Endothelial cell (in vitro differentiated cells): ENCODE measurements at regions not wholly inside any gene's neighbourhood (a gene's known extent, or its start where the extent isn't known, plus 50 kb on each side); places are given as distances from the start of the nearest gene placed in this dataset.

ENCODE experiments used
- DNase-seq: peaks from one replicate; pipeline ENCODE4 v3.0.0; 2021; ENCODE audit warnings: low spot score
- H3K27ac Mint-ChIP-seq: one replicate; pipeline ENCODE4 v1.8.0; 2021; ENCODE audit warnings: mixed read lengths, inconsistent platforms; ENCODE audit not compliant: unreplicated experiment
- H3K27me3 Mint-ChIP-seq: one replicate; pipeline ENCODE4 v1.8.0; 2021; ENCODE audit warnings: mild to moderate bottlenecking, moderate library complexity, mixed read lengths, inconsistent platforms; ENCODE audit not compliant: unreplicated experiment
- H3K36me3 Mint-ChIP-seq: one replicate; pipeline ENCODE4 v1.8.0; 2021; ENCODE audit warnings: mild to moderate bottlenecking, low read depth, mixed read lengths, inconsistent platforms; ENCODE audit not compliant: unreplicated experiment
- H3K4me1 Mint-ChIP-seq: one replicate; pipeline ENCODE4 v1.8.0; 2021; ENCODE audit warnings: mild to moderate bottlenecking, mixed read lengths, inconsistent platforms; ENCODE audit not compliant: unreplicated experiment
- H3K4me3 Mint-ChIP-seq: one replicate; pipeline ENCODE4 v1.8.0; 2021; ENCODE audit warnings: mild to moderate bottlenecking, mixed read lengths, inconsistent platforms; ENCODE audit not compliant: unreplicated experiment
- H3K9me3 Mint-ChIP-seq: one replicate; pipeline ENCODE4 v1.8.0; 2021; ENCODE audit warnings: mixed read lengths, inconsistent platforms; ENCODE audit not compliant: unreplicated experiment
- TF ChIP-seq, protein P1 (sequence below): fragments of 200-600 bp; sonication (generic); IDR thresholded peaks from one replicate; pipeline ENCODE4 v1.5.0; 2021; ENCODE audit warnings: antibody characterized with exemption; ENCODE audit not compliant: unreplicated experiment

DNA sequence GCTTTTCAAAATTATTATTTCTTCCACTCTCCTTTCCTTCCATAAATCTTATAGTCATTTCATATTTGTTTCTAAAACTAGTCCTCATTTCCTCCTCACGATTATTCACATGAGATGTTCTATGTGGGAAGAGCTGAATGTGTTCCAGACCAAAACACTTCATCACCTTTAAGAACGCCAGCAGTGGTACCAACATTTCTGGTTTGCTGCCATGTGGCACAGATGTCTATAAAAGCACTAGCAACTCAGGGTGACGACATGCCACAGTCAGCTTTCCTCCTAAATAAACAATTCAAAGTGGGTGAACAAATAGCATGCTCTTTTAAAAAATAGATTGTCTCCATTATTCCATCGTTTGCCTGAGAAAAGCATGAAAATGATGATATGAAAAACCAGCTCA lies 1217.8 kb upstream of the ADGRL2 start:
- Mint-ChIP-seq H3K9me3 (no peaks in the 10 kb centered on the region), H3K4me1 (no peaks in the 10 kb centered on the region), H3K27me3 (no peaks in the 10 kb centered on the region), H3K4me3 (no peak overlapping the region), H3K36me3 (no peaks in the 10 kb centered on the region), H3K27ac (no peak overlapping the region)
- TF ChIP-seq, protein P1, sequence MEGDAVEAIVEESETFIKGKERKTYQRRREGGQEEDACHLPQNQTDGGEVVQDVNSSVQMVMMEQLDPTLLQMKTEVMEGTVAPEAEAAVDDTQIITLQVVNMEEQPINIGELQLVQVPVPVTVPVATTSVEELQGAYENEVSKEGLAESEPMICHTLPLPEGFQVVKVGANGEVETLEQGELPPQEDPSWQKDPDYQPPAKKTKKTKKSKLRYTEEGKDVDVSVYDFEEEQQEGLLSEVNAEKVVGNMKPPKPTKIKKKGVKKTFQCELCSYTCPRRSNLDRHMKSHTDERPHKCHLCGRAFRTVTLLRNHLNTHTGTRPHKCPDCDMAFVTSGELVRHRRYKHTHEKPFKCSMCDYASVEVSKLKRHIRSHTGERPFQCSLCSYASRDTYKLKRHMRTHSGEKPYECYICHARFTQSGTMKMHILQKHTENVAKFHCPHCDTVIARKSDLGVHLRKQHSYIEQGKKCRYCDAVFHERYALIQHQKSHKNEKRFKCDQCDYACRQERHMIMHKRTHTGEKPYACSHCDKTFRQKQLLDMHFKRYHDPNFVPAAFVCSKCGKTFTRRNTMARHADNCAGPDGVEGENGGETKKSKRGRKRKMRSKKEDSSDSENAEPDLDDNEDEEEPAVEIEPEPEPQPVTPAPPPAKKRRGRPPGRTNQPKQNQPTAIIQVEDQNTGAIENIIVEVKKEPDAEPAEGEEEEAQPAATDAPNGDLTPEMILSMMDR, result no peak
- DNase-seq, result no peak

DNA sequence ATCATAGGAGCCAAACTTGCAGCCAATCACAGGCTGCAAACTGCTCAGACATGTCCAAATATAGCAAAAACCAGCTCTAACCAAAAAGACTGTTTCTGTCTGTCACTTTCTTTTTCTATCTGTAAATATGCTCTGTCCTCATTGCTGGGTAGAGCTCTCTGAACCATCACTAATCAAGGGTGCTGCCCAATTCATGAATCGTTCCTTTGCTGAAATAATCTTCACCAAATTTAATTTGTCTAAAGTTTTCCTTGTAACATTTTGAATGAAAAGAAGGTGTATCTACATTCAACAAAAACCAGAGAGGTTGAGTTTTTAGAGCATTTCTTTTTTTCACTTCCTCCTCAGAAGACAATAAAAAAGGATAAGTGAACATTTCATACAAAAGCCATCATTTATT lies 1221.7 kb upstream of the ADGRL2 start:
- H3K27me3 Mint-ChIP-seq, result no peaks in the 10 kb centered on the region
- no peaks in the 10 kb centered on the region for H3K9me3 Mint-ChIP-seq
- no peaks in the 10 kb centered on the region for H3K4me1 Mint-ChIP-seq
- H3K36me3 Mint-ChIP-seq, result no peaks in the 10 kb centered on the region
- H3K4me3 Mint-ChIP-seq, result no peak overlapping the region
- H3K27ac Mint-ChIP-seq, result no peak overlapping the region
- no peak for DNase-seq
- TF ChIP-seq, protein P1, result no peak

DNA sequence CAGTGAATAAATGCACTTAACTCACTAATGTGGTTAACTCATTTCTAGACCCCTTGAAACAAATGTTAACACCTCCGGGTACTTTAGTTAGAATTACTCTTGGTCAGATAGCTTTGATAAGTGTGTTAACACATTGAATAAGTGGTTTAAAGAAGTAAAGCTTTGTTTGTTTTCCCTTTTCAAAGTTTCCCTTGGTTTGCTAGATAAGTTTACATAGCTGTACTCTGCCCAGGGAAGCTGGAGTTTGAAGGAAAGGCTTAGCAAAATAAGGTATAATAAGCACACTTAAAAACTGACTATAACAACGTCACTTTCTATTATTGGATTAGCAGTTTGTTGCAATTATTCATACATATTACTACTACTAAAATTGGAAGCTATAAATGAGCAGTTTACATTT lies 1233.9 kb upstream of the ADGRL2 start:
- DNase-seq, result no peak
- Mint-ChIP-seq H3K27ac (no peak overlapping the region), H3K9me3 (no peaks in the 10 kb centered on the region), H3K36me3 (no peaks in the 10 kb centered on the region), H3K27me3 (no peaks in the 10 kb centered on the region), H3K4me3 (no peak overlapping the region), H3K4me1 (no peaks in the 10 kb centered on the region)
- TF ChIP-seq, protein P1, result no peak

DNA sequence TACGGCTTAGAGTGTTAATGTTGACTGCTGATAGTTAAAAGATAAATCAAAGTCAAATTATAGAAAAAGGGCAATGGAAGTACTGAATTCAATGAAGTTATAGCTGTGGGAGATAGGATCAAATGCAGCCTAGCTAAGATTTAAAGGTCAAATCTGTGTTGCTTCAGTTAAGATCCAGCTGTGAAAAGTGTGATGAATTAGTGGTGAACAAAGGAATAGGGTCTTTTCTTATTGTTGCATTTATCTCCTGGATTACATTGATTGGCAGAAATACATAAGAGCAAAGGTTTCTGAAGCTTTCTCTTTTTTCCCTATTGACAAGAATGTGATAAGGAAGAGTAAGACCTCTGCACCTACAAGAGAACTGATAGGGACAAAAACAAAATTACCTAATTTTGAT lies 1234.6 kb upstream of the ADGRL2 start:
- DNase-seq, result no peak
- no peaks in the 10 kb centered on the region for H3K36me3 Mint-ChIP-seq
- H3K4me3 Mint-ChIP-seq, result no peak overlapping the region
- no peaks in the 10 kb centered on the region for H3K27me3 Mint-ChIP-seq
- H3K27ac Mint-ChIP-seq, result no peak overlapping the region
- H3K4me1 Mint-ChIP-seq, result no peaks in the 10 kb centered on the region
- H3K9me3 Mint-ChIP-seq, result no peaks in the 10 kb centered on the region
- TF ChIP-seq, protein P1, result no peak

DNA sequence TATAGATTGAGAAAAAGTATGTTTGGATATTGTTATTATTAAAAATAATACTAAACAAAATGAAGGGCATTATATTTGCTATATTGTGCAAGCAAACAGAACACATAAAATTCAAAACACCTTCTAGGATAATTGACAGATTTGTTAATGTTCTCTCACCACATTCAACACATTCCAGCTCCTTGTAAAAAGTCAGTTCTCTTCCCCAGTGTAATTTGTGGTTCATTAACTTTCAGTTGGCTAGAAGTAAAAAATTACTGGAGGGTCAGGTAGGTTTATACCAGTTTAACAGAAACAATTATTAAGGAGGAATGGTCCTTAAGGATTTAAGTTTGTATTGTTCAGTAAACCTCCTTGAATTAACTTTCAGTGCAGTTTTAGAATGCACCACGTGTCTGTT lies 1235.3 kb upstream of the ADGRL2 start:
- H3K4me1 Mint-ChIP-seq, result no peaks in the 10 kb centered on the region
- no peak overlapping the region for H3K27ac Mint-ChIP-seq
- no peak for DNase-seq
- no peaks in the 10 kb centered on the region for H3K36me3 Mint-ChIP-seq
- TF ChIP-seq, protein P1, result no peak
- no peaks in the 10 kb centered on the region for H3K9me3 Mint-ChIP-seq
- no peaks in the 10 kb centered on the region for H3K27me3 Mint-ChIP-seq
- no peak overlapping the region for H3K4me3 Mint-ChIP-seq
